ENCODE measurements at regions not wholly inside any gene's neighbourhood (a gene's known extent, or its start where the extent isn't known, plus 50 kb on each side); places are given as distances from the start of the nearest gene placed in this dataset.
A peak's percentile ranks its signal among the peaks of the same experiment; 100 is the strongest.
"Not testable (repeated sequence)": the region's sequence is repeated elsewhere in the genome, so short reads cannot be mapped to it uniquely, and the experiment has no call there.

DNA sequence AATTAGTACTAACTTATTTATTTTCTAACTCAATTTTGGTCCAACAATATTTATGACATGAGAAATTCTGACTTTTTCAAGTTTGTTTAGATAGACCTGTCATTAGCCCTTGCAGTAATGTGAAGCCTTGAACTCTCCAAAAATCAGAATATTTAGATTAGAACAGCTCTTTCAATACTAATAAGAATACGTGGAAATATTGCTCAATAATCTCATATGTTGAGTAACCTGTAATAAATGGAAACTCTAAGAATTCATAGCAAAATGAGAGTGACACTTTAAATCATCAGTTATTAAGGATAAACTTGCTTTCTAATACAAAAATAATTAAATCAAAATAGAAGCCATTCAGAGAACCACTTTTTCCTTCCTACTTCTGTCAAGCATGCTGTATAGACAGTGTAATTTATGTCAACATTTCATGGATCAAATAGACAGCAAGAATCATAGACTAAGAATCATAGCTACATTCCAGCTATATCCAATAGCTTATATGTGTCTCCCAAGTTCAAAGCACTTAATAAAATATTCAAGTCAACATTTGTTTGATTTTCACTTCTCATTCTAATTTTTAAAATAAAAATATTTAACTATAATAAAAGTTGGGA, 710.3 kb upstream of the SOX11 start:
- intact Hi-C loops (cut with micrococcal nuclease; ENCODE audit: unreplicated experiment) (no loop called here), in situ Hi-C loops (cut with HindIII; ENCODE audit: extremely low pct_ligation_motif_present, low pct_unique_long_range_greater_than_20kb) (no loop called here)
- no peak overlapping the region for H3K9ac ChIP-seq (ENCODE audit: insufficient read depth, low read depth, low read length)
- no peaks in the 10 kb centered on the region; a peak in 2 of 5 replicates for H3K27me3 ChIP-seq (ENCODE audit: control insufficient read depth in 1 of 2, insufficient read depth in 2 of 2, low read length in 2 of 2)
- TF ChIP-seq CEBPB (IDR thresholded peaks at IDR 0.05; ENCODE audit: borderline replicate concordance, low read depth, low read length) = peak; percentile 70
- no peak for TF ChIP-seq HMG20A (CRISPR knock-in tag; IDR thresholded peaks at IDR 0.05; ENCODE audit: borderline replicate concordance)
- no peak for TF ChIP-seq ONECUT2 (CRISPR knock-in tag; IDR thresholded peaks at IDR 0.05)
- no peak for TF ChIP-seq JUND (CRISPR knock-in tag; IDR thresholded peaks at IDR 0.05)
- DNase-seq (ENCODE audit: low spot score) = no peak
- no peak overlapping the region for H3K4me2 ChIP-seq (ENCODE audit: low read depth, low read length)
- no peaks in the 10 kb centered on the region for H3K4me1 ChIP-seq (ENCODE audit: insufficient read depth, low read length)
- no peak overlapping the region for H2AFZ ChIP-seq (ENCODE audit: low read length)
- FAIRE-seq = no peak
- ChIA-PET POLR2A (no interaction called here), CTCF (ENCODE audit: low intra/inter-chr PET ratio, low total read pairs) (no interaction called here)
- WGBS (ENCODE audit: low lambda C conversion rate) = 0% methylated on average over 1 of the region's 1 CpG
- H3K27ac ChIP-seq (ENCODE audit: extremely low read length, insufficient read depth, low read length) = no peak overlapping the region
- no peaks in the 10 kb centered on the region for H3K36me3 ChIP-seq (replicated peaks in 1 of 2; ENCODE audit: control insufficient read depth in 1 of 2, insufficient read depth in 2 of 2, low read length in 2 of 2)
- 0 out of 2 replicates have a peak, but pooled peaks cover 5% of the 10 kb centered on the region for H3K9me3 ChIP-seq (ENCODE audit: low read length)
- no peak for ATAC-seq
- H4K20me1 ChIP-seq (ENCODE audit: insufficient read depth, low read length) = no peaks in the 10 kb centered on the region
- no peaks in the 10 kb centered on the region for H3K79me2 ChIP-seq (ENCODE audit: insufficient read depth, low read length)
- H3K4me3 ChIP-seq (replicated peaks in 1 of 3; ENCODE audit: insufficient read depth in 1 of 3, low read depth in 2 of 3, low read length in 3 of 3) = no peak overlapping the region
- BruUV-seq (replicated peaks) = no TSS peak

DNA sequence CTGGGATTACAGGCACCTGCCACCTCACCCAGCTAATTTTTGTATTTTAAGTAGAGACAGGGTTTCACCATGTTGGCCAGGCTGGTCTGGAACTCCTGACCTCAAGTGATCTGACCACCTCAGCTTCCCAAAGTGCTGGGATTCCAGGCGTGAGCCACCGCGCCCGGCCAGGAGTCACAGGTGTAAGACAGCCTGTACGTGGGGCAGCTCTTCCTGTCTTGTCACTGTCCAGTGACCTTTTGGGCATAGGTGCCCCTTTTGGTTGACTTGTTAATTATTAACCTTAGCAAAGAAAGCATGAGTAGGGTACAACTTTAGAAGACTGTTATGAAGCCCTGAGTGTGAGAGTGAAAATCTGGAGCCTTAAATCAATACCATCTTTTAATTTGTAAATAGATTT, 703.7 kb upstream of the SOX11 start:
- H3K79me2 ChIP-seq (ENCODE audit: insufficient read depth, low read length); H3K36me3 ChIP-seq (replicated peaks in 1 of 2; ENCODE audit: control insufficient read depth in 1 of 2, insufficient read depth in 2 of 2, low read length in 2 of 2); H3K27ac ChIP-seq (ENCODE audit: extremely low read length, insufficient read depth, low read length); H3K4me1 ChIP-seq (ENCODE audit: insufficient read depth, low read length); H3K27me3 ChIP-seq (ENCODE audit: control insufficient read depth in 1 of 2, insufficient read depth in 2 of 2, low read length in 2 of 2); intact Hi-C loops (cut with micrococcal nuclease; ENCODE audit: unreplicated experiment); H3K9me3 ChIP-seq (ENCODE audit: low read length); BruUV-seq (replicated peaks); CTCF ChIA-PET (ENCODE audit: low intra/inter-chr PET ratio, low total read pairs); H3K9ac ChIP-seq (ENCODE audit: insufficient read depth, low read depth, low read length); DNase-seq (ENCODE audit: low spot score); H2AFZ ChIP-seq (ENCODE audit: low read length); H3K4me3 ChIP-seq (replicated peaks in 1 of 3; ENCODE audit: insufficient read depth in 1 of 3, low read depth in 2 of 3, low read length in 3 of 3); POLR2A ChIA-PET; H4K20me1 ChIP-seq (ENCODE audit: insufficient read depth, low read length); in situ Hi-C loops (cut with HindIII; ENCODE audit: extremely low pct_ligation_motif_present, low pct_unique_long_range_greater_than_20kb); H3K4me2 ChIP-seq (ENCODE audit: low read depth, low read length); FAIRE-seq: not testable (repeated sequence)
- WGBS (ENCODE audit: low lambda C conversion rate) = 3% methylated on average over 5 of the region's 5 CpGs
- peak; percentile 57 for ATAC-seq
